Vagina (tissue), 2 donors: ENCODE measurements at regions not wholly inside any gene's neighbourhood (a gene's known extent, or its start where the extent isn't known, plus 50 kb on each side); places are given as distances from the start of the nearest gene placed in this dataset.

Source experiments
- CTCF ChIP-seq, 3 experiments: fragments of 450-650 bp in 2 of 3; fragments of 200-600 bp in 1 of 3; sonication (generic) in 1 of 3; IDR thresholded peaks; one replicate each; pipeline ENCODE4 v1.5.1; 2017 to 2019; ENCODE audit warnings: antibody characterized with exemption in 3 of 3, mild to moderate bottlenecking in 2 of 3, moderate library complexity in 2 of 3
- POLR2A ChIP-seq, 2 donors: fragments of 450-650 bp; IDR thresholded peaks; one replicate each; pipeline ENCODE4 v1.6.1; 2017; ENCODE audit warnings: antibody characterized with exemption in 2 of 2, mild to moderate bottlenecking in 2 of 2, moderate library complexity in 2 of 2
- POLR2AphosphoS5 ChIP-seq, 2 donors: sonication (generic); formaldehyde crosslinking; IDR thresholded peaks; one replicate each; pipeline ENCODE4 v1.9.0; 2017; ENCODE audit warnings: antibody characterized with exemption in 2 of 2, mild to moderate bottlenecking in 2 of 2, low read depth in 1 of 2; ENCODE audit not compliant: insufficient read depth in 1 of 2

- no peak for TF ChIP-seq CTCF (IDR thresholded peaks at IDR 0.05)
- no peak for TF ChIP-seq POLR2A (IDR thresholded peaks at IDR 0.05)
- TF ChIP-seq POLR2AphosphoS5 (IDR thresholded peaks at IDR 0.05; ENCODE audit: insufficient read depth in 1 of 2, low read depth in 1 of 2), result no peak
Observed at GRCh38 chr1:214106375-214106774, 118.6 kb downstream of the PROX1 start.
